HEK293T (cell line): ENCODE measurements at regions not wholly inside any gene's neighbourhood (a gene's known extent, or its start where the extent isn't known, plus 50 kb on each side); places are given as distances from the start of the nearest gene placed in this dataset.

Experiments
- CTCF ChIA-PET: fragments of 350-600 bp; formaldehyde crosslinking; extraction: SDS; loops from one replicate; lab custom pipeline; 2021; ENCODE audit warnings: antibody characterized with exemption, inconsistent platforms; lab: Yijun Ruan, JAX
- POLR2A ChIA-PET: fragments of 350-600 bp; formaldehyde crosslinking; extraction: SDS; loops from one replicate; lab custom pipeline; 2020; ENCODE audit warnings: antibody characterized with exemption, inconsistent platforms; lab: Yijun Ruan, JAX
- DNase-seq: peaks from one replicate; pipeline ENCODE4 v3.0.0; 2012; ENCODE audit warnings: mixed read lengths; ENCODE audit errors: extremely low spot score
- ARNT ChIP-seq: fragments of 450-650 bp; IDR thresholded peaks from 2 replicates; pipeline ENCODE4 v1.6.1; 2017; ENCODE audit warnings: mild to moderate bottlenecking
- BHLHE40 ChIP-seq: fragments of 450-650 bp; IDR thresholded peaks from 2 replicates; pipeline ENCODE4 v1.6.1; 2016; ENCODE audit warnings: mild to moderate bottlenecking, moderate library complexity, borderline replicate concordance
- CTBP1 ChIP-seq: fragments of 450-650 bp; IDR thresholded peaks from 2 replicates; pipeline ENCODE4 v1.6.1; 2016; ENCODE audit warnings: borderline replicate concordance
- ELF4 ChIP-seq: fragments of 450-650 bp; IDR thresholded peaks from 2 replicates; pipeline ENCODE4 v1.6.1; 2017; ENCODE audit warnings: antibody characterized with exemption
- FOXA1 ChIP-seq: fragments of 450-650 bp; IDR thresholded peaks from 2 replicates; pipeline ENCODE4 v1.6.1; 2016; ENCODE audit warnings: mild to moderate bottlenecking
- FOXK2 ChIP-seq: fragments of 450-650 bp; IDR thresholded peaks from 2 replicates; pipeline ENCODE4 v1.6.1; 2016; ENCODE audit warnings: mild to moderate bottlenecking
- FOXM1 ChIP-seq: fragments of 450-650 bp; IDR thresholded peaks from 2 replicates; pipeline ENCODE4 v1.6.1; 2017; ENCODE audit warnings: mild to moderate bottlenecking, borderline replicate concordance
- HDGF ChIP-seq: fragments of 450-650 bp; IDR thresholded peaks from 2 replicates; pipeline ENCODE4 v1.6.1; 2017; ENCODE audit warnings: antibody characterized with exemption, borderline replicate concordance
- L3MBTL2 ChIP-seq: fragments of 450-650 bp; conservative IDR thresholded peaks from 2 replicates; pipeline ENCODE4 v1.6.1; 2016; ENCODE audit warnings: mild to moderate bottlenecking
- LEF1 ChIP-seq: fragments of 450-650 bp; IDR thresholded peaks from 2 replicates; pipeline ENCODE4 v1.6.1; 2017; ENCODE audit warnings: mild to moderate bottlenecking, borderline replicate concordance
- NFRKB ChIP-seq: fragments of 450-650 bp; IDR thresholded peaks from 2 replicates; pipeline ENCODE4 v1.6.1; 2016; ENCODE audit warnings: mild to moderate bottlenecking, moderate library complexity
- SP1 ChIP-seq: fragments of 450-650 bp; IDR thresholded peaks from 2 replicates; pipeline ENCODE4 v1.6.1; 2017
- SUZ12 ChIP-seq: fragments of 450-650 bp; IDR thresholded peaks from 2 replicates; pipeline ENCODE4 v1.6.1; 2016; ENCODE audit warnings: mild to moderate bottlenecking
- TARDBP ChIP-seq: fragments of 450-650 bp; IDR thresholded peaks from 2 replicates; pipeline ENCODE4 v1.6.1; 2016
- ZNF384 ChIP-seq: fragments of 450-650 bp; IDR thresholded peaks from 2 replicates; pipeline ENCODE4 v1.6.1; 2016
- TF ChIP-seq, protein P1 (sequence below): fragments of 450-650 bp; IDR thresholded peaks from 2 replicates; pipeline ENCODE4 v1.6.1; 2016

DNA sequence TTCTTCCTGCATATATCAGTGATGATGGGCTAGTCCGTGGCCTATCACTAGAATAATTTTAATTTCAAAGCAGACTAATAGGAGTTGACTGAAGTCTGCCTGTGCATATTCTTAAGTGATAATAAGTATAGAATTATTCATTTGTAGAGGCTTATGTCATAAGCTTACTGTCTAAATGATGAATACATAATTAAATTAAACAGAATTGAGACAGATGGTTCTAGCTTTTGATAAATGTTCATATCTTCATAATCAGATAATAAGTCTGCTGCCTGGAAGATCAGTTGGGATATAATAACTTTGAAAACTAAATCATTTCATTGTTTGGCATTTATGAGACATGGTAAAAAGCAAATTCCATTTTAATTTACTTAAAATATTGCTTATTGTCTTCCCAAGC, 1175.6 kb downstream of the TECRL start:
- DNase-seq, result no peak
- TF ChIP-seq LEF1, result no peak
- no peak for TF ChIP-seq ELF4
- no peak for TF ChIP-seq BHLHE40
- TF ChIP-seq SP1, result no peak
- ChIA-PET POLR2A (no interaction called here), CTCF (no interaction called here)

DNA sequence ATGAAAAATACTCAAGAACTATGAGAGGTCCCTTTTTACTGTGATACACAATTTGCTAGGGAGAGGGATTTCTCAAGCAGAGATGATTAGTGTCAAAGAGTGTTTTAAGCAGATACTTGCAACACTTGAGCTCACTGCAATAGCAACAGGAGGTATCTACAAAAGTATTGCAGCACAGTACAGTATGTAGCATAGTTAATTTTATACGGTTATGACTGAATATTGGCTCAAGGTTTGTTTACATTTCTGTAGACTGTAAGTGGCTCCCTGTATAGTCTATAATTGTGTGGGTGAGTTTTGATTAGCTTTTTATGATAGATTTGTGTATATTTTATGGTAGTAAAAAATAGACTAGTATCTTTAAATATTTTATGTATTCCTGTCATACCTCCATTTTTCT, 1177.2 kb downstream of the TECRL start:
- POLR2A ChIA-PET, result no interaction called here
- CTCF ChIA-PET, result no interaction called here
- no peak for TF ChIP-seq L3MBTL2
- TF ChIP-seq NFRKB, result no peak
- TF ChIP-seq SP1, result no peak
- no peak for TF ChIP-seq LEF1
- no peak for TF ChIP-seq SUZ12
- TF ChIP-seq FOXM1, result no peak
- TF ChIP-seq FOXK2, result no peak
- no peak for TF ChIP-seq BHLHE40
- no peak for TF ChIP-seq ZNF384
- TF ChIP-seq HDGF, result no peak
- TF ChIP-seq ELF4, result no peak
- TF ChIP-seq, protein P1, sequence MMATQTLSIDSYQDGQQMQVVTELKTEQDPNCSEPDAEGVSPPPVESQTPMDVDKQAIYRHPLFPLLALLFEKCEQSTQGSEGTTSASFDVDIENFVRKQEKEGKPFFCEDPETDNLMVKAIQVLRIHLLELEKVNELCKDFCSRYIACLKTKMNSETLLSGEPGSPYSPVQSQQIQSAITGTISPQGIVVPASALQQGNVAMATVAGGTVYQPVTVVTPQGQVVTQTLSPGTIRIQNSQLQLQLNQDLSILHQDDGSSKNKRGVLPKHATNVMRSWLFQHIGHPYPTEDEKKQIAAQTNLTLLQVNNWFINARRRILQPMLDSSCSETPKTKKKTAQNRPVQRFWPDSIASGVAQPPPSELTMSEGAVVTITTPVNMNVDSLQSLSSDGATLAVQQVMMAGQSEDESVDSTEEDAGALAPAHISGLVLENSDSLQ, result no peak
- TF ChIP-seq CTBP1, result no peak
- TF ChIP-seq TARDBP, result no peak
- TF ChIP-seq FOXA1, result no peak
- TF ChIP-seq ARNT, result no peak
- no peak for DNase-seq

GRCh38 chr4:63226229-63226628, 1183.0 kb downstream of the TECRL start:
- TF ChIP-seq FOXK2, result no peak
- TF ChIP-seq FOXA1, result no peak
- TF ChIP-seq, protein P1, result no peak
- TF ChIP-seq BHLHE40, result no peak
- TF ChIP-seq HDGF, result no peak
- TF ChIP-seq ARNT, result no peak
- DNase-seq, result no peak
- POLR2A ChIA-PET, result no interaction called here
- CTCF ChIA-PET, result no interaction called here

DNA sequence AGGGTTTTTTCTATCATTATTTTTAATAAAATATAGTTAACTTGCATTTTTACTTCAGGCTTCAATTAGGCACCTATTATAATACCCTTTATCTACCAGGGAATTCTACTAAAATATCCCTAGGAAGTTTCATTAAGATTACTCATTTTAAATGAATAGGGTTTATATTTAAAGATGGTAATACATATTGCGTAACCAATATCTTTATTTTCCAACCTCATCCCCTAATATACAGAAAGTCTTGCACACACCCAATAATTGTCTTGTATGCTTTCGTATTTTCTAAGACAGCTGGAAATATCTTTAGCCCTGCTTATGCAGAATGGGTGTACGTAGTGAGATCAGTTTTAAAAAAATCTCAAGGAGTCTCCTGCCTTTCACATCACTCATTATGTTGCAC, 1186.8 kb downstream of the TECRL start:
- POLR2A ChIA-PET, result no interaction called here
- no peak for TF ChIP-seq CTBP1
- no peak for TF ChIP-seq LEF1
- TF ChIP-seq FOXK2, result no peak
- TF ChIP-seq L3MBTL2, result no peak
- no peak for TF ChIP-seq ARNT
- TF ChIP-seq SUZ12, result no peak
- TF ChIP-seq ELF4, result no peak
- no peak for TF ChIP-seq HDGF
- no peak for TF ChIP-seq NFRKB
- TF ChIP-seq FOXM1, result no peak
- TF ChIP-seq, protein P1, result no peak
- no peak for TF ChIP-seq BHLHE40
- no peak for TF ChIP-seq FOXA1
- no peak for TF ChIP-seq SP1
- no peak for TF ChIP-seq ZNF384
- TF ChIP-seq TARDBP, result no peak
- CTCF ChIA-PET, result no interaction called here
- no peak for DNase-seq

- ChIA-PET POLR2A (no interaction called here), CTCF (no interaction called here)
- TF ChIP-seq LEF1 (no peak), TARDBP (no peak)
- no peak for DNase-seq
Measured at GRCh38 chr4:63221477-63221876, 1187.8 kb downstream of the TECRL start.

DNA sequence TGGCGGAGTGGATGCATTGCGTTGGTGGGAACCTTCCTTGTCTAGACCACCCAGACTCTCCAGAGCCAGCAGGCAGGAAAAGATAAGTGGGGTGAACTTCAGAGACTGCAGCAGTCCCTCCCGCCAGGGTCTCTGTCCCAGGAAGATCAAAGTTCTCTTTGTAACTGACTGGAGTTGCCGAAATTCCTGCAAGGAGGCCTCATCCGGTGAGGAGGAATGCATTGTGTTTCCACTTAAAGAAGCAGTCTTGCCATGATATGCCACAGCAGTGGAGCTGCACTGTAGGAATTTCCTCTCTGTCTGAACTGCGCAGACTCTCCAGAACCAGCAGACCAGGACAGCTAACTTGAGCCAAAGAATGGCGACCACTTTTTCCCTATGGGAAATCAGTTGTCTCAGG, 1190.4 kb downstream of the TECRL start:
- no peak for DNase-seq
- CTCF ChIA-PET, result no interaction called here
- POLR2A ChIA-PET, result no interaction called here
- no peak for TF ChIP-seq HDGF
- TF ChIP-seq ZNF384, result no peak
- no peak for TF ChIP-seq TARDBP
- no peak for TF ChIP-seq CTBP1
- no peak for TF ChIP-seq FOXA1
- TF ChIP-seq ARNT, result no peak
- no peak for TF ChIP-seq SUZ12
- TF ChIP-seq LEF1, result no peak
- TF ChIP-seq FOXK2, result no peak
- no peak for TF ChIP-seq SP1
- TF ChIP-seq L3MBTL2, result no peak
- TF ChIP-seq, protein P1, result no peak
- TF ChIP-seq BHLHE40, result no peak
- no peak for TF ChIP-seq ELF4
- no peak for TF ChIP-seq NFRKB
- no peak for TF ChIP-seq FOXM1

DNA sequence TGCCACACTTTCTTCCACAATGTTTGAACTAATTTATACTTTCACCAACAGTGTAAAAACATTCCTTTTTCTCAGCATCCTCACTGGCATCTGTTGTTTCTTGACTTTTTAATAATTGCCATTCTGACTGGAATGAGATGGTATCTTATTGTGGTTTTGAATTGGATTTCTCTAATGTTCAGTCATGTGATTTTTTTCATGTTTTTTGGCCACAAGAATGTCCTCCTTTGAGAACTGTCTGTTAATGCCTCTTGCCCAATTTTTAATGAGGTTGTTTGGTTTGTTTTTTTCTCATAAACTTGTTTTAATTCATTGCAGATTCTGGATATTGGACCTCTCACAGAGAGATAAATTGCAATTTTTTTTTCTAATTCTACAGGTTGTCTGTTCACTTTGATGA, 1195.2 kb downstream of the TECRL start:
- TF ChIP-seq HDGF, result no peak
- TF ChIP-seq NFRKB, result no peak
- TF ChIP-seq CTBP1, result no peak
- TF ChIP-seq BHLHE40, result no peak
- no peak for DNase-seq
- CTCF ChIA-PET, result no interaction called here
- POLR2A ChIA-PET, result no interaction called here
